ENCODE measurements at regions not wholly inside any gene's neighbourhood (a gene's known extent, or its start where the extent isn't known, plus 50 kb on each side); places are given as distances from the start of the nearest gene placed in this dataset.
"Not testable (repeated sequence)": the region's sequence is repeated elsewhere in the genome, so short reads cannot be mapped to it uniquely, and the experiment has no call there.

DNA sequence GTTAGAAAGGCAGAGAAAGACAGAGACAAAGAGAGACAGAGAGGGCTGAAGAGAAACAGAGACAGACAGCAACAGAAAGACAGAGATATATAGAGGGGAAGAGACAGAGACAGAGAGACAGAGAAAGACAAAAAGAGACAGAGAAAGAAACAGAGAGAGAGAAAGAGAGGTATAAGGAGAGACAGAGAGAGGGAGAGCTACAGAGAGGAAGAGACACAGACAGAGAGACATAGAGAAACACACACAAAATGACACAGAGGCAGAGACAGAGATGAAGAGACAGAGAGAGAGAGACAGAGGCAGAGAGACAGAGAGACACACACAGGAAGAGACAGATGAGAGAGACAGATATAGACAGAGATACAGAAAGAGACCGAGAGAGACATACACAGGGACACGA is 168.6 kb downstream of the TMEM121 start:
- Histone ChIP-seq H3K9me3 (ENCODE audit: low read length) (no peaks in the 10 kb centered on the region), H3K27ac (ENCODE audit: low read length) (no peak overlapping the region), H3K36me3 (ENCODE audit: low read depth, low read length) (no peaks in the 10 kb centered on the region), H3K79me2 (ENCODE audit: low read length) (no peaks in the 10 kb centered on the region), H2AFZ (ENCODE audit: low read length) (no peak overlapping the region), H3K27me3 (ENCODE audit: low read length) (no peaks in the 10 kb centered on the region), H3K4me1 (ENCODE audit: insufficient read depth, low read length) (no peaks in the 10 kb centered on the region), H3K4me2 (ENCODE audit: low read length) (no peak overlapping the region), H3K9ac (ENCODE audit: low read length) (no peak overlapping the region), H3K9me2 (replicated peaks; ENCODE audit: low read length) (no peaks in the 10 kb centered on the region), H3F3A (ENCODE audit: low read length, unreplicated experiment) (no peaks in the 10 kb centered on the region), H4K20me1 (ENCODE audit: low read length) (no peaks in the 10 kb centered on the region), H3K4me3 (ENCODE audit: low read length) (no peak overlapping the region)
- no peak for TF ChIP-seq EZH2 (IDR thresholded peaks at IDR 0.05; ENCODE audit: low read length, unreplicated experiment)
- ChIA-PET CTCF (no interaction called here), POLR2A (ENCODE audit: unreplicated experiment) (no interaction called here)
- no TSS peak for BruUV-seq (replicated peaks)
- no peak for DNase-seq
- ATAC-seq = no peak
- intact Hi-C loops (cut with micrococcal nuclease) = no loop called here

DNA sequence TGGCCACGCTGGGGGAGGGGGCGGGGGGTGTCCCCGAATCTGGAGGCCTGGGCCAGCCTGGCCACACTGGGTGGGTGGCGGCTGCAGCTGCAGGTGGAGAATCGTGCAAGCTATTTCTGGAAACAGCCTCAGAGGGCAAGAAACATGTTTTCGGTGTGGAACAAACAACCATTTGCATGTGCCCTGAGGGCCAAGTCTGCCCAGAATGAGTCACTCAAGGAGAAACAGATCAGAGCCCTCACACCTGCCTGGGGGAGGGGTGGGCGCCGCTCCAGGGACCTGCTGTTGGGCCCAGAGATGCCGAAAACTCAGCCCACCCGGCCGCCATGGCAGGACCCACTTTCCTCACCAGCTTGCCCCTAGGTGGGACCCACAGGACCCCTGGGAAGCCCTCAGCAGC is 170.0 kb downstream of the TMEM121 start:
- BruUV-seq (replicated peaks); H2AFZ ChIP-seq (ENCODE audit: low read length); H3F3A ChIP-seq (ENCODE audit: low read length, unreplicated experiment); H3K4me2 ChIP-seq (ENCODE audit: low read length); H3K27me3 ChIP-seq (ENCODE audit: low read length); H3K36me3 ChIP-seq (ENCODE audit: low read depth, low read length); H3K79me2 ChIP-seq (ENCODE audit: low read length); DNase-seq; POLR2A ChIA-PET (ENCODE audit: unreplicated experiment); H3K9ac ChIP-seq (ENCODE audit: low read length); H4K20me1 ChIP-seq (ENCODE audit: low read length); intact Hi-C loops (cut with micrococcal nuclease); H3K27ac ChIP-seq (ENCODE audit: low read length); H3K4me3 ChIP-seq (ENCODE audit: low read length); H3K4me1 ChIP-seq (ENCODE audit: insufficient read depth, low read length); CTCF ChIA-PET; H3K9me2 ChIP-seq (replicated peaks; ENCODE audit: low read length); H3K9me3 ChIP-seq (ENCODE audit: low read length): not testable (repeated sequence)
- peak; percentile 36; the same call in 1 of the 2 replicates for ATAC-seq

DNA sequence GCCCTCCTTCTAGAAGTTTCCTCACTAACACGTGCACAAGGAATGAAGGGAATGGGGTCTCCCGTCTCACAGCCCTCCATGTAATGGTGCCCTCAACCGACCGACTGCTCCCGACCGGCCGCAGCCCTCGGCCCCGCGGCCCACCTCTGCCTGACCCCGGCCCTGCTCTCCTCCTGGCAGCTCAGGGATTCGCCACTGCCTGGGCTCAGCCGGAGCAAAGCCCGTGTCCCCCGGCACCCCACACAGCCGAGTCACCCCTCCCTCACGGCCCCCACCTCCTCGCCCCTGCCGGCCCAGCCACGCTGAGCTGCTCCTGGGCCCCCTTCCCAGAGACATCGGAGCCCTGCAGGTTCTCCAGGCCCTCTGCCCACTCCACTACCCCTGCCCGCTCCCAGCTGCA is 171.0 kb downstream of the TMEM121 start:
- CTCF ChIA-PET; H3K4me1 ChIP-seq (ENCODE audit: insufficient read depth, low read length); ATAC-seq; H2AFZ ChIP-seq (ENCODE audit: low read length); H3K9me2 ChIP-seq (replicated peaks; ENCODE audit: low read length); H3K4me2 ChIP-seq (ENCODE audit: low read length); H3K4me3 ChIP-seq (ENCODE audit: low read length); H3K79me2 ChIP-seq (ENCODE audit: low read length); H4K20me1 ChIP-seq (ENCODE audit: low read length); H3K27me3 ChIP-seq (ENCODE audit: low read length); H3K27ac ChIP-seq (ENCODE audit: low read length); H3F3A ChIP-seq (ENCODE audit: low read length, unreplicated experiment); DNase-seq; H3K9ac ChIP-seq (ENCODE audit: low read length); H3K36me3 ChIP-seq (ENCODE audit: low read depth, low read length); BruUV-seq (replicated peaks); intact Hi-C loops (cut with micrococcal nuclease); H3K9me3 ChIP-seq (ENCODE audit: low read length); POLR2A ChIA-PET (ENCODE audit: unreplicated experiment): not testable (repeated sequence)

DNA sequence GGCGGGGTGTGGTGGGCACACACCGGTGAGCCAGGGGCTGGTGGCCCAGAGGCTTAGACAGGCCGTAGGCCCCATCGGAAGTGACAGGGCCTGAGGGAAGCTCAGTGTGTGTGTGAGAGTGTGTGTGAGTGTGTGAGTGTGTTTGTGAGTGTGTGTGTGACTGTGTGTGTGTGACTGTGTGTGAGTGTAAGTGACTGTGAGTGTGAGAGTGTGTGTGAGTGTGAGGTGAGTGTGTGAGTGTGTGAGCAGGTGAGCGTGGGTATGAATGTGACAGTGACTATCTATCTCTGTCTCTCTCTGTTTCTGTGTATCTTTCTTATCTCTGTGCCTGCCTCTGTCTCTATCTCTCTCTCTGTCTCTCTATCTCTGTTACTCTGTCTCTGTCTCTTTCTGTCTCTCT is 171.6 kb downstream of the TMEM121 start:
- BruUV-seq (replicated peaks); H3K9me3 ChIP-seq (ENCODE audit: low read length); H3K4me1 ChIP-seq (ENCODE audit: insufficient read depth, low read length); H3K4me2 ChIP-seq (ENCODE audit: low read length); H3K79me2 ChIP-seq (ENCODE audit: low read length); intact Hi-C loops (cut with micrococcal nuclease); H3F3A ChIP-seq (ENCODE audit: low read length, unreplicated experiment); H3K9ac ChIP-seq (ENCODE audit: low read length); POLR2A ChIA-PET (ENCODE audit: unreplicated experiment); ATAC-seq; H3K27me3 ChIP-seq (ENCODE audit: low read length); H3K27ac ChIP-seq (ENCODE audit: low read length); H3K36me3 ChIP-seq (ENCODE audit: low read depth, low read length); H3K9me2 ChIP-seq (replicated peaks; ENCODE audit: low read length); H3K4me3 ChIP-seq (ENCODE audit: low read length); H4K20me1 ChIP-seq (ENCODE audit: low read length); DNase-seq; CTCF ChIA-PET; H2AFZ ChIP-seq (ENCODE audit: low read length): not testable (repeated sequence)

DNA sequence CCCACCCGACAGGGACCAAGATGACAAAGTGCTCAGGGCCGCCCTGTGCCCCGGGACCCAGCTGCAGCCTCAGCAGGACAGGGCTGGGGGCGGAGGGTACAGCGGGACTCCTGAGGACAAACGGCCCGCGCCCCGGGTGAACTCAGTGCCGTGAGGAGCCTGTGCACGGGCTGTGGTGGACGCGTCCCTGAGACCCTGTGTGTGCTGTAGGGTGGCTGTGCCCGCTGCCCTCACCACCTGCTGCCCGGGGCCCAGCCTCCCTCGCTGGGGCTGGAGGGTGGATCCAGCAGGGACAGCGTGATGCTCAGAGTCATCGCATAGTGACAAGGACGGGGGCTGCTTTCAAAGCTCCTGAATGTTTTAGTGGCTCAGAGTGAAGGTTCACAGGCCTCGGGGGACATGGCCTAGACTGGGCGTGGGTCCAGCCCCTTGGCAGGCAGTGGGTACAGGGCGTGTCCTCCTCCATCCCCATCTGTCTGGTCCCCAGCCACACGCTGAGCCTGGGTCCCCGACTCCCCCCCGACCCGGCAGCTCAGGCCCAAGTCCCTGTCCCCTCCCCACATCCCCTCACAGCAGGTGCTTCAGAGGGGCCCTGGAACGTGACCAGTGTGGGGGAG is 172.7 kb downstream of the TMEM121 start:
- H3F3A ChIP-seq (ENCODE audit: low read length, unreplicated experiment); H3K9me2 ChIP-seq (replicated peaks; ENCODE audit: low read length); H2AFZ ChIP-seq (ENCODE audit: low read length); H3K4me2 ChIP-seq (ENCODE audit: low read length); H3K9me3 ChIP-seq (ENCODE audit: low read length); BruUV-seq (replicated peaks); H3K36me3 ChIP-seq (ENCODE audit: low read depth, low read length); H4K20me1 ChIP-seq (ENCODE audit: low read length); H3K27me3 ChIP-seq (ENCODE audit: low read length); H3K4me3 ChIP-seq (ENCODE audit: low read length); DNase-seq; H3K27ac ChIP-seq (ENCODE audit: low read length); CTCF ChIA-PET; POLR2A ChIA-PET (ENCODE audit: unreplicated experiment); H3K9ac ChIP-seq (ENCODE audit: low read length); H3K4me1 ChIP-seq (ENCODE audit: insufficient read depth, low read length); H3K79me2 ChIP-seq (ENCODE audit: low read length); intact Hi-C loops (cut with micrococcal nuclease): not testable (repeated sequence)
- ATAC-seq = peak; percentile 53

DNA sequence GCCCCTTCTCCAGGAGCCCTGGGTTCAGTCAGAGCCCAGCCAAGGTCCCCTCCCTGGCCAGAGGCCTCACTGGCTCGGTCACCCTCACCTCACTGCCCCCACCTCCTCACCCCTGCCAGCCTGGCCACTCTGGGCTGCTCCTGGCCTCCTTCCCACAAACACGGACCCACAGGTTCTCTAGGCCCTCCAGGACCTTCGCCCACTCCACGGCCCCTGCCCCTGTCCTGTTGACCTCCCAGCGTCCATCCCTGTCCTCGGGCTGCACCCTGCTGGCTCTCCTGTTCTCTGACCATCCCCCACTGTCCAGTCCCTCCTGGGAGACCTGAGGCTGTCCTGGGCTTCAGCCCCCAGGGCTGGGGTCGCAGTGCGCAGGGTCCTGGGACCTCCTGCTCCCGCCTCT is 173.3 kb downstream of the TMEM121 start:
- H3K27me3 ChIP-seq (ENCODE audit: low read length); H3K79me2 ChIP-seq (ENCODE audit: low read length); H3K4me1 ChIP-seq (ENCODE audit: insufficient read depth, low read length); H3K9me2 ChIP-seq (replicated peaks; ENCODE audit: low read length); H3K9me3 ChIP-seq (ENCODE audit: low read length); H3K9ac ChIP-seq (ENCODE audit: low read length); H3K4me3 ChIP-seq (ENCODE audit: low read length); POLR2A ChIA-PET (ENCODE audit: unreplicated experiment); CTCF ChIA-PET; H3K36me3 ChIP-seq (ENCODE audit: low read depth, low read length); H4K20me1 ChIP-seq (ENCODE audit: low read length); H3K4me2 ChIP-seq (ENCODE audit: low read length); H3F3A ChIP-seq (ENCODE audit: low read length, unreplicated experiment); DNase-seq; ATAC-seq; H3K27ac ChIP-seq (ENCODE audit: low read length); intact Hi-C loops (cut with micrococcal nuclease); BruUV-seq (replicated peaks); H2AFZ ChIP-seq (ENCODE audit: low read length): not testable (repeated sequence)

DNA sequence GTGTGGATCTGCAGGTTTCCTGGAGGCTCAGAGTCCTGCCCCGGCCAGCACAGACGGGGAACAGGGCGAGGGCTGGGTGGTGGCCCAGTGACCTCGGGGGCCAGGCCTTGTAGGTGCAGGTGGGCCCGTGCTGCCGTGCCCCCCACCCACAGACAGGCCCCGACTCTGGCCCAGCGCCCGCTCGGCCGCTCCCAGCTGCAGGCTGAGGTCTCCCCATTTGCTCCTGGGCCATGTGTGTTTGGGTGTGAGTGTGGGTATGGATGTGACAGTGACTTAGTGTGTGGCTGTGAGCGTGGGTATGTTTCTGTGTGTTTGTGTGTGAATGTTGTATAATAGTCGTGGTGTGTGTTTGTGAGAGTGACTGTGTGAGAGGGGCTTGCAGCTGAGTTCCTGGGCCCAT is 173.8 kb downstream of the TMEM121 start:
- H3K4me1 ChIP-seq (ENCODE audit: insufficient read depth, low read length); intact Hi-C loops (cut with micrococcal nuclease); H2AFZ ChIP-seq (ENCODE audit: low read length); ATAC-seq; H3K9ac ChIP-seq (ENCODE audit: low read length); H3F3A ChIP-seq (ENCODE audit: low read length, unreplicated experiment); H3K4me2 ChIP-seq (ENCODE audit: low read length); DNase-seq; H3K4me3 ChIP-seq (ENCODE audit: low read length); BruUV-seq (replicated peaks); H3K79me2 ChIP-seq (ENCODE audit: low read length); H3K9me3 ChIP-seq (ENCODE audit: low read length); CTCF ChIA-PET; H3K27ac ChIP-seq (ENCODE audit: low read length); H3K36me3 ChIP-seq (ENCODE audit: low read depth, low read length); H3K9me2 ChIP-seq (replicated peaks; ENCODE audit: low read length); POLR2A ChIA-PET (ENCODE audit: unreplicated experiment); H4K20me1 ChIP-seq (ENCODE audit: low read length); H3K27me3 ChIP-seq (ENCODE audit: low read length): not testable (repeated sequence)
